ENCODE measurements at regions not wholly inside any gene's neighbourhood (a gene's known extent, or its start where the extent isn't known, plus 50 kb on each side); places are given as distances from the start of the nearest gene placed in this dataset.
A peak's percentile ranks its signal among the peaks of the same experiment; 100 is the strongest.

DNA sequence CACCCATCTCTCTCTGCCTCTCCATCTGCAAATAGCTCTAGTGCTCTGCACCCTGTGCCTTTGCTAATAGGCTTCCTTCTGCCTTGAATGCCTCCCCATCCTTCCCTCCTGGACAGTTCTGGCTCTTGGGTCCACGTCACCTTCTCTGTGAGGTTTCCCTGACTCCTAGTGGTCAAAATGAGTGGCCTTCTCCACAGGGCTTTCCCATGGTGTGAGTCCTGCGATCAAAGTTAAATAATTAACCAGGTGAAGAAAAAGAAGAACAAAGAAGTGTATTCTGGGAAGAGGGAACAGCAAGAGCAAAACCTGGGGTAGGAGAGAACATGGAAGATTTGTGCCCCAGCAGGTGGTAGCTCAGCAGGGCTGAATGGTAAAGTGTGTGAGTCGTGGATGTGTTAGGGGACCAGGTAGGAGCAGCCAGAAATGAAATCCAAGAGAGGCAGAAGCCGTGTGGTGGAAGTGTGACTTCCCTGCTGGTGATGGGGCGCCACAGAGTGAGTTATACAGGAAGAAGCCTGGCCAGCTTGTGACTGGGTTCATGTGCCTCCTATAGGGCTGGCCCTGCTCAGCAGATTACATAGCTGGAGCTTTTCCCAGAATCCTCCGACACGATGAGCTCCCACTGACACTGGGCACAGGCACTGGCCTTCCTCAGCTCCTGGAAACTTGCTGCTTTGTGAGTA is 93.8 kb upstream of the LDAH start (continued):
- TF ChIP-seq NCOA2 (CRISPR knock-in tag; IDR thresholded peaks at IDR 0.05) = no peak
- TF ChIP-seq DMAP1 (CRISPR knock-in tag; IDR thresholded peaks at IDR 0.05) = no peak
- TF ChIP-seq, protein P1, sequence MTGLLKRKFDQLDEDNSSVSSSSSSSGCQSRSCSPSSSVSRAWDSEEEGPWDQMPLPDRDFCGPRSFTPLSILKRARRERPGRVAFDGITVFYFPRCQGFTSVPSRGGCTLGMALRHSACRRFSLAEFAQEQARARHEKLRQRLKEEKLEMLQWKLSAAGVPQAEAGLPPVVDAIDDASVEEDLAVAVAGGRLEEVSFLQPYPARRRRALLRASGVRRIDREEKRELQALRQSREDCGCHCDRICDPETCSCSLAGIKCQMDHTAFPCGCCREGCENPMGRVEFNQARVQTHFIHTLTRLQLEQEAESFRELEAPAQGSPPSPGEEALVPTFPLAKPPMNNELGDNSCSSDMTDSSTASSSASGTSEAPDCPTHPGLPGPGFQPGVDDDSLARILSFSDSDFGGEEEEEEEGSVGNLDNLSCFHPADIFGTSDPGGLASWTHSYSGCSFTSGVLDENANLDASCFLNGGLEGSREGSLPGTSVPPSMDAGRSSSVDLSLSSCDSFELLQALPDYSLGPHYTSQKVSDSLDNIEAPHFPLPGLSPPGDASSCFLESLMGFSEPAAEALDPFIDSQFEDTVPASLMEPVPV (CRISPR knock-in tag; IDR thresholded peaks at IDR 0.05) = no peak
- TF ChIP-seq ZNF224 (CRISPR knock-in tag; IDR thresholded peaks at IDR 0.05) = no peak
- no peak for TF ChIP-seq CHD2 (IDR thresholded peaks at IDR 0.05; ENCODE audit: low read depth, low read length)
- TF ChIP-seq, protein P2, sequence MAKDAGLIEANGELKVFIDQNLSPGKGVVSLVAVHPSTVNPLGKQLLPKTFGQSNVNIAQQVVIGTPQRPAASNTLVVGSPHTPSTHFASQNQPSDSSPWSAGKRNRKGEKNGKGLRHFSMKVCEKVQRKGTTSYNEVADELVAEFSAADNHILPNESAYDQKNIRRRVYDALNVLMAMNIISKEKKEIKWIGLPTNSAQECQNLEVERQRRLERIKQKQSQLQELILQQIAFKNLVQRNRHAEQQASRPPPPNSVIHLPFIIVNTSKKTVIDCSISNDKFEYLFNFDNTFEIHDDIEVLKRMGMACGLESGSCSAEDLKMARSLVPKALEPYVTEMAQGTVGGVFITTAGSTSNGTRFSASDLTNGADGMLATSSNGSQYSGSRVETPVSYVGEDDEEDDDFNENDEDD (CRISPR knock-in tag; IDR thresholded peaks at IDR 0.05; ENCODE audit: borderline replicate concordance) = no peak
- no peak for TF ChIP-seq NR2C2 (CRISPR knock-in tag; IDR thresholded peaks at IDR 0.05; ENCODE audit: borderline replicate concordance)
- no peak for TF ChIP-seq RELA (CRISPR knock-in tag; IDR thresholded peaks at IDR 0.05)
- no peak for TF ChIP-seq HOXA3 (CRISPR knock-in tag; IDR thresholded peaks at IDR 0.05)
- no peak for TF ChIP-seq MEF2D (CRISPR knock-in tag; IDR thresholded peaks at IDR 0.05)
- TF ChIP-seq ARID2 (CRISPR knock-in tag; IDR thresholded peaks at IDR 0.05; ENCODE audit: borderline replicate concordance) = no peak
- TF ChIP-seq ZSCAN25 (CRISPR knock-in tag; IDR thresholded peaks at IDR 0.05) = no peak
- TF ChIP-seq RXRA (CRISPR knock-in tag; IDR thresholded peaks at IDR 0.05) = no peak
- TF ChIP-seq MED13 (CRISPR knock-in tag; IDR thresholded peaks at IDR 0.05) = no peak
- TF ChIP-seq, protein P3, sequence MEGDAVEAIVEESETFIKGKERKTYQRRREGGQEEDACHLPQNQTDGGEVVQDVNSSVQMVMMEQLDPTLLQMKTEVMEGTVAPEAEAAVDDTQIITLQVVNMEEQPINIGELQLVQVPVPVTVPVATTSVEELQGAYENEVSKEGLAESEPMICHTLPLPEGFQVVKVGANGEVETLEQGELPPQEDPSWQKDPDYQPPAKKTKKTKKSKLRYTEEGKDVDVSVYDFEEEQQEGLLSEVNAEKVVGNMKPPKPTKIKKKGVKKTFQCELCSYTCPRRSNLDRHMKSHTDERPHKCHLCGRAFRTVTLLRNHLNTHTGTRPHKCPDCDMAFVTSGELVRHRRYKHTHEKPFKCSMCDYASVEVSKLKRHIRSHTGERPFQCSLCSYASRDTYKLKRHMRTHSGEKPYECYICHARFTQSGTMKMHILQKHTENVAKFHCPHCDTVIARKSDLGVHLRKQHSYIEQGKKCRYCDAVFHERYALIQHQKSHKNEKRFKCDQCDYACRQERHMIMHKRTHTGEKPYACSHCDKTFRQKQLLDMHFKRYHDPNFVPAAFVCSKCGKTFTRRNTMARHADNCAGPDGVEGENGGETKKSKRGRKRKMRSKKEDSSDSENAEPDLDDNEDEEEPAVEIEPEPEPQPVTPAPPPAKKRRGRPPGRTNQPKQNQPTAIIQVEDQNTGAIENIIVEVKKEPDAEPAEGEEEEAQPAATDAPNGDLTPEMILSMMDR (CRISPR knock-in tag; IDR thresholded peaks at IDR 0.05) = peak; percentile 88
- TF ChIP-seq, protein P4, sequence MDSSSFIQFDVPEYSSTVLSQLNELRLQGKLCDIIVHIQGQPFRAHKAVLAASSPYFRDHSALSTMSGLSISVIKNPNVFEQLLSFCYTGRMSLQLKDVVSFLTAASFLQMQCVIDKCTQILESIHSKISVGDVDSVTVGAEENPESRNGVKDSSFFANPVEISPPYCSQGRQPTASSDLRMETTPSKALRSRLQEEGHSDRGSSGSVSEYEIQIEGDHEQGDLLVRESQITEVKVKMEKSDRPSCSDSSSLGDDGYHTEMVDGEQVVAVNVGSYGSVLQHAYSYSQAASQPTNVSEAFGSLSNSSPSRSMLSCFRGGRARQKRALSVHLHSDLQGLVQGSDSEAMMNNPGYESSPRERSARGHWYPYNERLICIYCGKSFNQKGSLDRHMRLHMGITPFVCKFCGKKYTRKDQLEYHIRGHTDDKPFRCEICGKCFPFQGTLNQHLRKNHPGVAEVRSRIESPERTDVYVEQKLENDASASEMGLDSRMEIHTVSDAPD (CRISPR knock-in tag; IDR thresholded peaks at IDR 0.05) = no peak
- TF ChIP-seq NONO (IDR thresholded peaks at IDR 0.05) = no peak
- peak; percentile 30; the same call in 1 of the 2 replicates for TF ChIP-seq NONO (CRISPR knock-in tag; conservative IDR thresholded peaks at IDR 0.05)
- no peak for TF ChIP-seq TBP (CRISPR knock-in tag; IDR thresholded peaks at IDR 0.05)
- TF ChIP-seq ZFP37 (CRISPR knock-in tag; IDR thresholded peaks at IDR 0.05; ENCODE audit: borderline replicate concordance) = no peak
- no peak for TF ChIP-seq NFIC (IDR thresholded peaks at IDR 0.05; ENCODE audit: low read length)
- no peak for TF ChIP-seq ZNF33A (CRISPR knock-in tag; IDR thresholded peaks at IDR 0.05; ENCODE audit: borderline replicate concordance)
- no peak for TF ChIP-seq ATAD3A (CRISPR knock-in tag; IDR thresholded peaks at IDR 0.05)
- TF ChIP-seq SETDB1 (CRISPR knock-in tag; IDR thresholded peaks at IDR 0.05; ENCODE audit: borderline replicate concordance) = no peak
- TF ChIP-seq ZFYVE20 (CRISPR knock-in tag; IDR thresholded peaks at IDR 0.05; ENCODE audit: borderline replicate concordance, low read depth) = no peak
- no peak for TF ChIP-seq KLF11 (CRISPR knock-in tag; IDR thresholded peaks at IDR 0.05)
- TF ChIP-seq HNRNPLL (IDR thresholded peaks at IDR 0.05; ENCODE audit: low read depth, low read length, poor library complexity, severe bottlenecking) = no peak
- no peak for TF ChIP-seq SAFB2 (CRISPR knock-in tag; IDR thresholded peaks at IDR 0.05; ENCODE audit: borderline replicate concordance, low read depth)

Data from HepG2 (cell line).